C4-2B (cell line): ENCODE measurements at regions not wholly inside any gene's neighbourhood (a gene's known extent, or its start where the extent isn't known, plus 50 kb on each side); places are given as distances from the start of the nearest gene placed in this dataset.

Experiments
- H3K27ac ChIP-seq: fragments of 450-650 bp; 2 replicates; pipeline ENCODE4 v1.5.1; 2017
- ZFX ChIP-seq: fragments of 450-650 bp; IDR thresholded peaks from 2 replicates; pipeline ENCODE4 v1.6.1; 2017
- TF ChIP-seq, protein P1 (sequence below): fragments of 450-650 bp; conservative IDR thresholded peaks from 2 replicates; pipeline ENCODE4 v1.5.1; 2017; ENCODE audit warnings: mild to moderate bottlenecking

GRCh38 chr5:113770648-113771047 is 257.2 kb downstream of the YTHDC2 start:
- no peak for TF ChIP-seq ZFX
- TF ChIP-seq, protein P1, sequence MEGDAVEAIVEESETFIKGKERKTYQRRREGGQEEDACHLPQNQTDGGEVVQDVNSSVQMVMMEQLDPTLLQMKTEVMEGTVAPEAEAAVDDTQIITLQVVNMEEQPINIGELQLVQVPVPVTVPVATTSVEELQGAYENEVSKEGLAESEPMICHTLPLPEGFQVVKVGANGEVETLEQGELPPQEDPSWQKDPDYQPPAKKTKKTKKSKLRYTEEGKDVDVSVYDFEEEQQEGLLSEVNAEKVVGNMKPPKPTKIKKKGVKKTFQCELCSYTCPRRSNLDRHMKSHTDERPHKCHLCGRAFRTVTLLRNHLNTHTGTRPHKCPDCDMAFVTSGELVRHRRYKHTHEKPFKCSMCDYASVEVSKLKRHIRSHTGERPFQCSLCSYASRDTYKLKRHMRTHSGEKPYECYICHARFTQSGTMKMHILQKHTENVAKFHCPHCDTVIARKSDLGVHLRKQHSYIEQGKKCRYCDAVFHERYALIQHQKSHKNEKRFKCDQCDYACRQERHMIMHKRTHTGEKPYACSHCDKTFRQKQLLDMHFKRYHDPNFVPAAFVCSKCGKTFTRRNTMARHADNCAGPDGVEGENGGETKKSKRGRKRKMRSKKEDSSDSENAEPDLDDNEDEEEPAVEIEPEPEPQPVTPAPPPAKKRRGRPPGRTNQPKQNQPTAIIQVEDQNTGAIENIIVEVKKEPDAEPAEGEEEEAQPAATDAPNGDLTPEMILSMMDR = no peak
- H3K27ac ChIP-seq = no peak overlapping the region

DNA sequence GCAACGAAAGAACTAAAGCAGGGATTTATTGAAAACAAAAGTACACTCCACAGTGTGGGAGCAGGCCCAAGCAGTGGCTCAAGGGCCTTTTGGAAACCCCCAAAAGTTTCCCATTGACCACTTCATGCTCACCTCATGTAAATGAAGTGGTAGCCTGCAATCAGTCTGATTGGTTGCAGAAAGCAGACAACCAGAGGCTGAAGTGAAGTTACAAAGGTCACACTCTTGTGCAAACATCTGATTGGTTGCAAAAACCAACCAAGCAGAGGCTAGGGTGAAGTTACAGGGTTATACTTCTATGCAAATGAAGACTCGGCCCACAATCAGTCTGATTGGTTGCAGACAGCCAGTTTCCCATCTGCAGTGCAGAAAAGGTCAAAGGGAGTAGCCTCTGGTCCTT is 258.0 kb downstream of the YTHDC2 start:
- TF ChIP-seq, protein P1 = no peak
- H3K27ac ChIP-seq = no peak overlapping the region

DNA sequence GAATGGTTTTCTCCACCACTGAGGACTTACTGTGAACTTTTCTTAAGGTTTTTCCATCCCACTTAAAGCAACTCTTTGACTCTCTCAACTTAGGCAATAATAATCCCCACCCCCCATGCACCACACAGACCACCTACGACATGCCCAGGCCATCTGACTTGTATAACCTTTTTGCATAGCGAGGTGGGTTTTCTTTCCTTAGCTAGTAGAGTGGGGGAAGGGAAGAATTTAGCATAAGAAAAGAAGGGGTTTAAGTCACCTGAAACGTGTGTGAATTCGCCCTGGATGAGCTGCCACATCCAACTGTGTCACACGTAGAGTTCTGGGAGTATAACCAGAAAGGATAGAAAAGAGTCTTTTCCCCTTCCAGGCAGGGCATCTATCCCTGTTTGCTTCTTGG is 262.7 kb downstream of the YTHDC2 start:
- peak overlapping the region; percentile 72; the same call in 1 of the 2 replicates for H3K27ac ChIP-seq

GRCh38 chr5:113776832-113777525 is 263.5 kb downstream of the YTHDC2 start:
- peak overlapping the region; percentile 72 for H3K27ac ChIP-seq

More for the DNA sequence above, 262.7 kb downstream of the YTHDC2 start:
- TF ChIP-seq ZFX = no peak
- TF ChIP-seq, protein P1 = no peak

GRCh38 chr5:113778147-113778546 is 264.7 kb downstream of the YTHDC2 start:
- TF ChIP-seq, protein P1 = no peak
- no peak for TF ChIP-seq ZFX
- H3K27ac ChIP-seq = no peak overlapping the region

More at GRCh38 chr5:113776832-113777525, 263.5 kb downstream of the YTHDC2 start:
- TF ChIP-seq ZFX = no peak
- TF ChIP-seq, protein P1 = no peak

DNA sequence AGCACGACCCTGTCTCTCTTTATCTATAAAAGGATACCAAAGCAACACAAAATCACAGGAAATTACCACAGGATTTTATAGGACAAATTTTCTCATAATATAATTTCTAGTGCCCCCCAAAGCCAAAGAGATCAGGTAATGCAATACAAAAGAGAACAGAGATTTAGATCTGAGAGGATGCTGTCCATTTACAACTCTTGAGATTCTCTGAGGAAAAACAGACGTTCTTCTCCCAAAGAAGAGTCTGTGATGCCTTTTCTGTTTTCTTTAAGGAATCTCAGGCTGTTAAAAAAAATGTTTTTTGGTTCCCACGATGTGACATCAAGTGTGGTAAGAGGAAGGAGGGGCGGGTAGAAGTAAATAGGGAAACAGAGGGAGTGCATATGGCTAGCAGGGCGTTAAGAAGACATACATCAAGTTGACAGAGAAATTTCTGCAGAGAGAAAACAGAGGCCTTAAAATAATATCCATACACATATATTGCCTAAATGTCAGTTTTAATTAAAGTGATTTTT is 274.7 kb downstream of the YTHDC2 start:
- H3K27ac ChIP-seq = no peak overlapping the region
- TF ChIP-seq, protein P1 = no peak
- no peak for TF ChIP-seq ZFX

- no peak overlapping the region for H3K27ac ChIP-seq
- no peak for TF ChIP-seq ZFX
Observed at GRCh38 chr5:113789769-113790168, 276.3 kb downstream of the YTHDC2 start.

DNA sequence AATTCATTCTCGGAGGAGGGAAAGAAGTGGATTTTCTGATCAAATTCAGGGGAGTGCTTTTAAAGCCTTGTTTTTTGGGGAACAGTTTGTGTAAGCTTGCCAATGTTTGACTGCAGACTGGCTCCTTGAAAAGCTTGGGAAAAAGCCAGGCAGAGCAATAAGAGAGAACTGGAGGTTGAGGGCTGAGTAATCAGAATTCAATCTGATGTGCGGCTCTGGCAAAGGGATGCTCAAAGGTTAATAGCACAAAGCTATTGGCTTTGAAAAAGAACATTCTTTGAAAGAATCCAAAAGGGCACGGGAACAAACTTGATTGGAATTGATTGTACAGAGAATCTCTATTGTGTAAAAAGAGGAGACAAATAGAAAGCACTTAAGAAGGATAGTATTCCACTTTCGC is 279.3 kb downstream of the YTHDC2 start:
- no peak overlapping the region for H3K27ac ChIP-seq
- TF ChIP-seq ZFX = no peak
- TF ChIP-seq, protein P1 = no peak
